Trophoblast cell (in vitro differentiated cells and primary cell): ENCODE measurements at regions not wholly inside any gene's neighbourhood (a gene's known extent, or its start where the extent isn't known, plus 50 kb on each side); places are given as distances from the start of the nearest gene placed in this dataset.

Experiments
- DNase-seq, 2 donors: peaks; one replicate each; pipeline ENCODE4 v3.0.0-alpha.2; 2016
- H2AFZ ChIP-seq: 2 replicates; pipeline ENCODE4 v1.6.1; 2013; ENCODE audit warnings: low read length, moderate library complexity, mild to moderate bottlenecking; ENCODE audit not compliant: insufficient read depth, poor library complexity
- H2AK5ac ChIP-seq: 2 replicates; pipeline ENCODE4 v1.6.1; 2013; ENCODE audit warnings: mild to moderate bottlenecking, low read length
- H2BK120ac ChIP-seq: 2 replicates; pipeline ENCODE4 v1.6.1; 2013; ENCODE audit warnings: low read length, mild to moderate bottlenecking, moderate library complexity; ENCODE audit not compliant: insufficient read depth, poor library complexity
- H2BK12ac ChIP-seq: 2 replicates; pipeline ENCODE4 v1.6.1; 2013; ENCODE audit warnings: mild to moderate bottlenecking, low read length, moderate library complexity
- H2BK5ac ChIP-seq: 2 replicates; pipeline ENCODE4 v1.6.1; 2013; ENCODE audit warnings: low read length, low read depth, moderate library complexity, mild to moderate bottlenecking; ENCODE audit not compliant: poor library complexity
- H3K14ac ChIP-seq: 2 replicates; pipeline ENCODE4 v1.6.1; 2013; ENCODE audit warnings: mild to moderate bottlenecking, low read length
- H3K18ac ChIP-seq: 2 replicates; pipeline ENCODE4 v1.6.1; 2013; ENCODE audit warnings: mild to moderate bottlenecking, low read length
- H3K23ac ChIP-seq: 2 replicates; pipeline ENCODE4 v1.6.1; 2013; ENCODE audit warnings: low read length
- H3K27ac ChIP-seq: 2 replicates; pipeline ENCODE4 v1.5.1; 2013; ENCODE audit warnings: low read depth, mild to moderate bottlenecking, inconsistent platforms, low read length, moderate library complexity
- H3K27me3 ChIP-seq: 2 replicates; pipeline ENCODE4 v1.6.1; 2013; ENCODE audit warnings: inconsistent platforms, mild to moderate bottlenecking, low read length, moderate library complexity; ENCODE audit not compliant: insufficient read depth
- H3K36me3 ChIP-seq, 2 experiments: 1 replicate in 1 of 2; 2 replicates in 1 of 2; pipeline ENCODE4 v1.6.1; 2013; ENCODE audit warnings: low read length in 2 of 2, mild to moderate bottlenecking in 2 of 2, moderate library complexity in 1 of 2; ENCODE audit not compliant: insufficient read depth in 2 of 2, control insufficient read depth in 1 of 2
- H3K4ac ChIP-seq: 2 replicates; pipeline ENCODE4 v1.6.1; 2013; ENCODE audit warnings: low read depth, mild to moderate bottlenecking, low read length, moderate library complexity
- H3K4me1 ChIP-seq, 2 experiments: 1 replicate in 1 of 2; 2 replicates in 1 of 2; pipeline ENCODE4 v1.6.1; 2013; ENCODE audit warnings: low read length in 2 of 2, mild to moderate bottlenecking in 2 of 2, moderate library complexity in 1 of 2; ENCODE audit not compliant: insufficient read depth in 2 of 2, control insufficient read depth in 1 of 2
- H3K4me2 ChIP-seq: 2 replicates; pipeline ENCODE4 v1.6.1; 2013; ENCODE audit warnings: inconsistent platforms, mild to moderate bottlenecking, low read length, moderate library complexity
- H3K4me3 ChIP-seq: 2 replicates; pipeline ENCODE4 v1.5.1; 2013; ENCODE audit warnings: mild to moderate bottlenecking, low read depth, low read length, inconsistent platforms
- H3K79me1 ChIP-seq: one replicate; pipeline ENCODE4 v1.6.1; 2013; ENCODE audit warnings: low read length
- H3K79me2 ChIP-seq: 2 replicates; pipeline ENCODE4 v1.6.1; 2013; ENCODE audit warnings: low read length, mild to moderate bottlenecking; ENCODE audit not compliant: control insufficient read depth, insufficient read depth, poor library complexity
- H3K9ac ChIP-seq: 2 replicates; pipeline ENCODE4 v1.6.1; 2013; ENCODE audit warnings: mild to moderate bottlenecking, low read length
- H3K9me3 ChIP-seq: 2 replicates; pipeline ENCODE4 v1.6.1; 2013; ENCODE audit warnings: low read depth, mild to moderate bottlenecking, control low read depth, inconsistent platforms, low read length; ENCODE audit not compliant: insufficient read depth
- H4K12ac ChIP-seq: 2 replicates; pipeline ENCODE4 v1.6.1; 2013; ENCODE audit warnings: low read depth, mild to moderate bottlenecking, low read length, moderate library complexity
- H4K8ac ChIP-seq: 2 replicates; pipeline ENCODE4 v1.6.1; 2013; ENCODE audit warnings: low read depth, mild to moderate bottlenecking, low read length, moderate library complexity
- H4K91ac ChIP-seq: one replicate; pipeline ENCODE4 v1.6.1; 2013; ENCODE audit warnings: low read depth, mild to moderate bottlenecking, low read length, moderate library complexity
- WGBS: extraction: QIAGEN DNeasy Blood & Tissue Kit; methylation state at CpG from one replicate; pipeline ENCODE4 v1.1.7; 2013; ENCODE audit warnings: missing lambda C conversion rate; ENCODE audit not compliant: insufficient read length, insufficient coverage; ENCODE audit errors: extremely low coverage; 5-methylcytosine and 5-hydroxymethylcytosine counted together

GRCh38 chr5:110201791-110202190, 512.1 kb downstream of the MAN2A1 start:
- no peak overlapping the region for H2BK5ac ChIP-seq
- H3K27me3 ChIP-seq: no peaks in the 10 kb centered on the region
- no CpG with 5 or more reads among the region's 1 CpG for WGBS
- H2BK12ac ChIP-seq: no peak overlapping the region
- no peak overlapping the region for H3K23ac ChIP-seq
- no peak overlapping the region for H4K8ac ChIP-seq
- H3K79me2 ChIP-seq: no peaks in the 10 kb centered on the region
- H2BK120ac ChIP-seq: no peak overlapping the region
- no peak for DNase-seq
- no peak overlapping the region for H3K18ac ChIP-seq
- no peak overlapping the region for H2AK5ac ChIP-seq
- H3K79me1 ChIP-seq: no peaks in the 10 kb centered on the region
- H3K4me2 ChIP-seq: no peak overlapping the region
- no peak overlapping the region for H4K91ac ChIP-seq
- H3K4ac ChIP-seq: no peak overlapping the region
- no peaks in the 10 kb centered on the region for H3K36me3 ChIP-seq
- H3K9me3 ChIP-seq: peaks cover 2% of the 10 kb centered on the region
- H4K12ac ChIP-seq: no peak overlapping the region
- no peak overlapping the region for H2AFZ ChIP-seq
- H3K14ac ChIP-seq: no peak overlapping the region
- H3K4me1 ChIP-seq: no peaks in the 10 kb centered on the region
- H3K4me3 ChIP-seq: no peak overlapping the region
- H3K9ac ChIP-seq: no peak overlapping the region
- H3K27ac ChIP-seq: no peak overlapping the region

GRCh38 chr5:110203661-110204060, 513.9 kb downstream of the MAN2A1 start:
- Histone ChIP-seq H3K4me1 (no peaks in the 10 kb centered on the region), H2AFZ (no peak overlapping the region), H3K4ac (no peak overlapping the region), H2BK5ac (no peak overlapping the region), H2AK5ac (no peak overlapping the region), H3K9ac (no peak overlapping the region), H4K91ac (no peak overlapping the region), H3K27ac (no peak overlapping the region), H3K79me1 (no peaks in the 10 kb centered on the region), H3K14ac (no peak overlapping the region), H2BK120ac (no peak overlapping the region), H2BK12ac (no peak overlapping the region), H3K23ac (no peak overlapping the region), H3K36me3 (no peaks in the 10 kb centered on the region), H3K4me2 (no peak overlapping the region), H3K79me2 (no peaks in the 10 kb centered on the region), H3K4me3 (no peak overlapping the region), H4K12ac (no peak overlapping the region), H3K18ac (no peak overlapping the region), H4K8ac (no peak overlapping the region), H3K9me3 (peaks cover 2% of the 10 kb centered on the region), H3K27me3 (no peaks in the 10 kb centered on the region)
- DNase-seq: no peak

DNA sequence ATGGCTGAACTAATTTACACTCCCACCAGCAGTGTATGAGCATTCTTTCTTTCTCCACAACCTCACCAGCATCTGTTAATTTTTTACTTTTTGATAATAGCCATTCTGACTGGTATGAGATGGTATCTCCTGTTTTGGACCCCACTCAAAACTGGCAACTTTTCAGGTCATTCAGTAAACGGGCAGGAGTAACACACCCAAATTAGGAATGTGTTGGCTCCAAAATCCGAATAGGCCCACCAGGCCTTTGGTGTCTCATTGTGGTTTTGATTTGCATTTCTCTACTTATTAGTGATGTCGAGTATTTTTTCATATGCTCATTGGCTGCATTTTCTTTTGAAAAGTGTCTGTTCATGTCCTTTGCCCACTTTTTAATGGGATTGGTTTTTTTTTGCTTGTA, 517.1 kb downstream of the TMEM232 start:
- Histone ChIP-seq H3K23ac (no peak overlapping the region), H4K8ac (no peak overlapping the region), H3K79me2 (no peaks in the 10 kb centered on the region), H2AK5ac (no peak overlapping the region), H3K4me2 (no peak overlapping the region), H2BK5ac (no peak overlapping the region), H3K27ac (no peak overlapping the region), H3K9me3 (peaks cover under 1% of the 10 kb centered on the region), H3K18ac (no peak overlapping the region), H3K4ac (no peak overlapping the region), H4K91ac (no peak overlapping the region), H3K4me1 (no peaks in the 10 kb centered on the region), H3K4me3 (no peak overlapping the region), H2AFZ (no peak overlapping the region), H3K36me3 (no peaks in the 10 kb centered on the region), H4K12ac (no peak overlapping the region), H2BK12ac (no peak overlapping the region), H3K14ac (no peak overlapping the region), H3K27me3 (no peaks in the 10 kb centered on the region), H3K9ac (no peak overlapping the region), H3K79me1 (no peaks in the 10 kb centered on the region), H2BK120ac (no peak overlapping the region)
- no peak for DNase-seq
- WGBS: no CpG with 5 or more reads among the region's 3 CpGs

- Histone ChIP-seq H2AFZ (no peak overlapping the region), H3K27me3 (no peaks in the 10 kb centered on the region), H3K27ac (no peak overlapping the region), H4K91ac (no peak overlapping the region), H3K4me3 (no peak overlapping the region), H3K4ac (no peak overlapping the region), H2AK5ac (no peak overlapping the region), H3K79me2 (no peaks in the 10 kb centered on the region), H4K8ac (no peak overlapping the region), H2BK5ac (no peak overlapping the region), H3K4me1 (no peaks in the 10 kb centered on the region), H3K23ac (no peak overlapping the region), H3K9me3 (peaks cover 10% of the 10 kb centered on the region), H4K12ac (no peak overlapping the region), H3K79me1 (no peaks in the 10 kb centered on the region), H3K14ac (no peak overlapping the region), H3K4me2 (no peak overlapping the region), H2BK120ac (no peak overlapping the region), H3K9ac (no peak overlapping the region), H3K36me3 (no peaks in the 10 kb centered on the region), H2BK12ac (no peak overlapping the region), H3K18ac (no peak overlapping the region)
- no CpG with 5 or more reads among the region's 1 CpG for WGBS
- DNase-seq: no peak
Measured at GRCh38 chr5:110218981-110219380, 507.5 kb downstream of the TMEM232 start.
